Fibroblast of skin of right quadriceps (primary cell): ENCODE measurements at regions not wholly inside any gene's neighbourhood (a gene's known extent, or its start where the extent isn't known, plus 50 kb on each side); places are given as distances from the start of the nearest gene placed in this dataset.

Experiments used
- DNase-seq: peaks from one replicate; pipeline ENCODE4 v3.0.0-alpha.2; 2013

- DNase-seq = no peak
Measured at GRCh38 chr21:20611008-20611407, 387.2 kb upstream of the NCAM2 start.

- no peak for DNase-seq
Measured at GRCh38 chr21:20613654-20614053, 384.6 kb upstream of the NCAM2 start.

- DNase-seq = no peak
Measured at GRCh38 chr21:20617130-20617529, 381.1 kb upstream of the NCAM2 start.

GRCh38 chr21:20618878-20619277, 379.3 kb upstream of the NCAM2 start:
- no peak for DNase-seq

DNA sequence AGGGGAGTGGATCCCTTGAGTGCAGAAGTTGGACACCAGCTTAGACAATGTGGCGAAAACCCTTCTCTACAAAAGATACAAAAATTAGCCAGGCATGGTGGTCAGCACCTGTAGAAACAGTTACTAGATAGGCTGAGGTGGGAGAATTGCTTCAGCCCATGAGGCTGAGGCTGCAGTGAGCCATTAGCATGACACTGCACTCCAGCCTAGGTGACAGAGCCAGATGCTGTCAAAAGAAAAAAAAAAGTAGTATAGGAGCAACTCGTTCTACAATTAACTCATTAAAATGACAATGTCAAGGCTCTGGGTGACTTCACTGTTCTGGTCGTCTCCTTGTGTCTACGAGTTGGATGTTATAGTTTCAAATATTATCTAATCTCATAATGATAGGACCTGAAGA, 370.6 kb upstream of the NCAM2 start:
- DNase-seq = no peak

DNA sequence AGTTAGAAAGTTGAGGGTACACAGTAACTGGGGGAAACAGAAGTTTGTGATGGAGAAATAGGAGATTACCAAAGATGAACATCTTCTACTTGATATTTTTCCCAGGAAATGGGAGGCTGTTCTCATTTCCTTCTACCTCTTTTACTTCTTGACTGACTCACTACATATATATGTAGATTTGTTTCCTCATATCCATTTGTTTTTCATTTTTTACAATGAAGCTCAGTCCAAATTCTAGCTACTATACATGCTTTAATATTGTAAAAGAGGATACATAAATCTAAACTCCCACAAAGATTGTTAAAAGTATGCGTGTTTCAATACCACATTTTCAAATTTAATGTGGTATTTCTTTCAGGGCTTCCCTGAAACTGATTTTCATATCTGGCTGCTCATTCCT, 366.6 kb upstream of the NCAM2 start:
- peak; percentile 57 for DNase-seq

DNA sequence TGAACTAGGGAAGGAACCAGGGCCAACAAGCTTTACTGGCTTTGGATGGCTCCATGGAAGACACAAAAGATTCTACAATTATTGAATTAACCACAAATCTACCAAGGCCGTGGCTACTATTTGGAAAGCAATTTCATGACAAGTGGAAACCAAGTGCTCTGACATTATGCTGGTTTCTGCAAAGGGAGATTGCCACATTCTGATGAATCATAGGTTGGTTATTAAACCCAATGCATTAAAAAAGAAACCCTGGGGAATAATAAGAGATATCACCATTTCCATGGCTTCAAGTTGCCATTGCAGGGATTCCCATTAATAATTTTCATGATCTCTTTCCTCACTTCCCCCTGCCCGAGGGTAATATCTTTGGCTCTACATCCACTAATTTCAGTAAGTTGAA, 359.2 kb upstream of the NCAM2 start:
- peak; percentile 79 for DNase-seq

DNA sequence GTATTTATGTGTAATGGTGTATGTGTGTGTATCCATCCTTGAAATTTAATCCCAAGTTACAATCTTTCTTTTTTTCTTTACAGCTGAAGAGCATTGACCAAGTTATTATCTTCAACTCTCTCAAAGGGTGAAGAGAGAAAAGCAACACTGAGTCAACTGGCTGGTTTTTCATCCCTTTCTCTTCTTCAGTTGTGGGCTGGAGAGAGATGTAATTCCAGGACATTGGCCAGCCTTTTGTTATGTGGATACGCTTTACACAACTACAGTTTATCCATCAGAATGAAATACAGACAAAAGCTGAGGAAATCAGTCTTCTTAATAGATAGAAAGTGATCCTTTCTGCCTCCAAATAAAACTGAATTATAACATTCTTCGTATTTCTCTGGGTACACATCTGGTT, 357.0 kb upstream of the NCAM2 start:
- no peak for DNase-seq

DNA sequence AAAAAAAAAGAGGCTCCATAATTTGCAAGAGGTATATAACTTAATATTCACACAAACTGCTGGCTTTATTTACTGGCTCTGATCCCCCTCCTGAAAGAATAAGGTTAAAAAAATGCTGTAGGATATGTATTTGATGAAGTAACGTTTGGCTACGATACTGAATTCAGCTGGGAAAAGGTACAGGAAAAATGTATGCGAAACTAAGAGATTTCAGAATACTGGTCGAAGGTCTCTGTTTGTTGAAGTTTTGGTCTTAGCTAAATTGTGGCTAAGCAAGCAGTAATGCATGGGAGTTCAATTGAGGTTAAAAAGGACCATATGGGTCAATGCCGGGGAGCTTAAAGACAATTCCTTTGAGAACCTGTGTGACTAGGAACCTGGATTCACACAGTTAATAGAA, 355.5 kb upstream of the NCAM2 start:
- peak; percentile 18 for DNase-seq

DNA sequence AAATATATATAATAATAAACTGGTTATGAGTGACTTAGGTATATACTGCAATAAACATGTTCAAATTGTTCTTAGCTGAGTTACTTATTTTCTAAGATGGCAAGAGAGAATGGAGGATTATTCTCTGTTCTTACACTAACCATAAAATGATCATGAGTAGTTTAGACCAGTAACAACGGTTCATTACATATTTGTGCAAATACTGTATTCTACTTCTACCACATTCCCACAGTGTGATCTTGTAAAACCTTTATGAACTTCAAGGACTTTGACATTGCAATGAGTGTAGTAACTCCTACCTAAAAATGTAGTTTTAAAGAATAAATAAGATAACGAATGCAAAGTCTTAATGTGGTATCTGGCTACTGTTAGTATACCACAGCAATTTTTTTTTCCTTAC, 353.7 kb upstream of the NCAM2 start:
- no peak for DNase-seq

- no peak for DNase-seq
Measured at GRCh38 chr21:20645344-20645743, 352.9 kb upstream of the NCAM2 start.

DNA sequence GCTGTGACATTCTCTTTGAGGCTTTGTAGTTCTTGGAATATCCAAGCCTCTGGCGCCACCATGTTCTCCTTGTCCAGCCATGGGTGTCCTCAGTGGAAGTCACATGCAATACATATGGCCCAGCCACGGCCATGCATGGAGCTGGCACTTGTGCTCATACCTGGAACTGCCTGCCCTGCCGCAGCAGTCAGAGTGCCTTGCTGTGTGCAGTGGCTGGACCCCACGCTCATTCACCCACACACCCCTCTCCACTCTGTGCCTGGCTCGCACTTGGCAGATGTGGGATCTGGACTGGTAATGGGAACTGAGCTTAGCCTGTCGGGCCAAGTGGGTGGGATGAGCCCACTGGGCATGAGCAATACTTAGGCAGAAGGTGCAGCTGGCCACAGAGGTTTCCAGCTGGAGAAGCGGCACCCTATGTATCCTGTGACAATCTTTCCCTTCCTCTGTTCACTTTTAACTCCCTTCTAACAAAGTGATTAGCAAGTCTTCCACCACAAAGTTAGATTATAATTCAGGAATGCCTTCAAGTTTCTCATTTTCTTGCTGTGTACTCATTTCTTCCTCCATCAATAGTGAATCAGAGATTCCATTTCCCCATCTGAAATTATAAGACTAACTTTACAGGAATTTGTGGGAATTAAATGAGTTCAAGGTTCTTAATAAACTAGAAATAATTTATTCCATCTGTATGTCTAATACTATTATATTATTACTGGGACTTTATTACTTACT, 351.6 kb upstream of the NCAM2 start:
- DNase-seq = peak; percentile 68

GRCh38 chr21:20647607-20648006, 350.6 kb upstream of the NCAM2 start:
- DNase-seq = peak; percentile 75

DNA sequence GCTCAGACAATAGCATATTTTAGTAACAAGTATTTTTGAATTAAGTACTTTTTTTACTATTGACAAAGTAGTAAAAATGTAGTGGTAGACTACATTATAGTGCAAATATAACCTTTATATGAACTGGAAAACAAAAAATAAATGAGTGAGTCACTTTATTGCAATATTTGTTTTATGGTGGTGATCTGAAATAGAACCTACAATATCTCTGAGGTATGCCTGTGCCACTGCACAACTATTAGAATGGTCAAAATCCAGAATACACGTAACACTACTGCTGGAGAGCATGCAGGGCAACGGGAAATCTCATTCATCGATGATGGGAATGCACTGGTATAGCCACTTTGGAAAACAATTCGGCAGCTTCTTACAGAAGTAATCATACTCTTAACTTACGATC, 349.0 kb upstream of the NCAM2 start:
- DNase-seq = no peak

- no peak for DNase-seq
Measured at GRCh38 chr21:20652846-20653245, 345.4 kb upstream of the NCAM2 start.

DNA sequence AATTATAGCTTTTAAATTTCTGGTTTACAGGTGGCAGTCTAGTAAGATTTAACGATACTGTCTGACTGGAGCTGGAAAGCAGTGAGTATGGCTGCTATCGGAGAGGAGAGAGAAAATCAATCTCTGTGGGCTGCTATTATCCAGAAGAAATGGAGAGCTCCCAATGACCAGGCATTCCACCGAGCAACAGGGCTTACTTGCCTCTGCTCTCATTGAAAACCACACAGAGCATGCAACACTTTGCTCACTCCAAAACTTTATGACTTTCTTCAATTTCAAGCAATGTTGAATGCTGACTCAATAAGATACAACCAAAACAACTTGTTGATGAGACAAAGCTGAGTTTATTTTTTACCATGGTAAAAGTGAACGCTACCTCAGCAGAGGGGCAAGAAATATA, 337.0 kb upstream of the NCAM2 start:
- DNase-seq = no peak

DNA sequence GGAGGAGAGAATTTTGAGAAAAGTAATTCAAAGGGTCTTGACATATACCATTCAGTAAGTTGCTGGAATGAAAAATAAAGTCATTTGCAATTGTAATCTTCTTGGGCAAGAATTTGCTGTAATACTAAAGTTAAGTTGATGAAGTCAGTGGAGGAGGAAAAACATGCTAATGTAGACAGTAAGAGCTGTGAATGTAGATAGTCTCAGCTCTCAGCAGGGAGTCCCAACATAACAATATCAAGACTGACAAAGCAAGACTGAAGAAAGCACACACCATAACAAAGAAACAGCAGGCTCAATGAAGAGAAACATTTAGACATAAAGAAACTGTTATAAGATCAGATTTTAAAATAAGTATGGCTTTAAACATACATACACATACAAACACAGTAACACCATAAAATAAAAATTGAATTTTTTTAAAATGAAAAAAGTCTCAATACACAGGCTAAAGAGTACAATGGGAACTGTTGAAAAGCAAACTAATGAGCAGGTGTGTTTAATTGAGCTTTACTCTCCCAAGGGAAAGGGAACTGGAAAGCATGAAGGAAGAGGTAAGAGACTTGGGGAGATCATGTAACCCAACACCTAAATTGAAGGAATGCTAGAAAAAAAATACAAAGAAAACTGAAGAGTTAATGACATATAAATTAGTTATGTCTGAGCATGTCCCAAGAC, 336.3 kb upstream of the NCAM2 start:
- no peak for DNase-seq

DNA sequence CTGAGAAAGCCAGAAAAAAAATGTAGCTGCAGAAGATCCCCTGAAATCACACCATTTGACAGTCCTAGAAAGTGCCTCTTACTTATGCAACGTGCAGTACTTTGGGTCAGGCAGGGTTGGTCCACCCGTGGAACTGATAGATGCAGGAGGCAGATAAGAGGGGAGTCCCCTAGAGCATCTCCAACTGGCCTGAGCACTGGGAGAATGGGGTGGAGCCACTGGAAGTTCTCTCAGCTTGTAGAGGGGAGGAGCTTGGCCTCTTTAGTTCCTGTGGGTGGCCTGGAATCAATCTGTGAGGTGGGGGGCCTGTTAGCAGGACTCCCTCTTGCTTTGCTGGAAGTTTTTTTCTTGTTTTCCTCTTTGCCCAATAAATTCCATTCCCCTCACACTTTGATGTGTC, 335.7 kb upstream of the NCAM2 start:
- DNase-seq = peak; percentile 30

DNA sequence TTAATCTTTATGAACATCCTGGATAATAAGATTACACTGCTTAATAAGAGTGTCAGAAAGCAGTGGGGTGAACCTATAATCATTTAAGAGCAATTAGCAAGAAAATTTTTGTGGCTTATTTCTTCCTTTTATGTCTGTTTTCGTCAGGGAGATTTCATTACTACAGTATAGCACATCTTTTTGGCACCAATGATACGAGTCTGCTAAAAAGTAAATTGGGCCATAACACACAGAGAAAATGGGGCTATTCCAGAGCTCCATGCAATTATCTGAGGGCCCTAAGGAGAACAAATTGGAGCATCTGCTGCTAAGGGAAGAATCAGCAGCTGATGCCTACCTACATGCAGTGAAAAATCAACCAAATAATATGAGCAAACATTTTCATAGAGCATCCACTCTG, 330.3 kb upstream of the NCAM2 start:
- DNase-seq = no peak

- no peak for DNase-seq
Measured at GRCh38 chr21:20685475-20685874, 312.7 kb upstream of the NCAM2 start.

- DNase-seq = no peak
Measured at GRCh38 chr21:20698585-20698984, 299.6 kb upstream of the NCAM2 start.

DNA sequence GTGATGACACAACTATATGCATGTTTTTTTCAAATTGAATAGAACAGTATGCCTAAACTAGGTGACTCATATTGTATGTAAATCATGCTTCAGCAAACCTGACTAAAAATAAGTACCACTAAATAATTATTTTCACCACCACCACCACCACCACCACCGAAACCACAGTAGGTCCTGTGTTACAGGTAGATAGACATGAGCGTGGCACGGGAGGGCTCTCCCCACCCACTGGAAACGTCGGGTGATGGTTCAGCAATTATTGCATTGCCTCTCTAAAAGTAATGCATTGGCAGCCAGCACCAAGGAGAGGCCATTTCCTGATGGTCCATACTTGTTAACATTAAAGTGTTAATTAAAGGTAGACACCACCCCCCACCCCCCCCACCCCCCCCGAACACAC, 297.0 kb upstream of the NCAM2 start:
- no peak for DNase-seq

- DNase-seq = no peak
Measured at GRCh38 chr21:20703112-20703767, 295.0 kb upstream of the NCAM2 start.

DNA sequence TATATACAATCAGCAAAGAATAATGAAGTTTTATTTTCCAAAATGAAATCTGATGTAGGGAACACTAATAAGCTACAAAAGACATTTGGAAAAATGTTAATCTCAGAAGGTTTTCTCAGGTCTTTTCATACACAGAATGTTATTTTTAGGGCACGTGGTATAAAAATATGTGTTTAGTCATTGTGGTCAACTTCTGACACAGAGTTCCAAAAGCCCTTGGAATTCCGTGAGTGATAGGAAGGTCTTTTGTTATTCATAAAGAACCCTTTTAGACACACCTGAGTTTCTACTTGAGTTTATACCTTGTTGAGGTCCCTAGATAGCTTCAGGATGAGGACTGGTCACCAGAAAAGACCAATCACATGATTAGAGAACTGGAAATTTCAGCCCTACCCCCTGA, 277.6 kb upstream of the NCAM2 start:
- peak; percentile 75 for DNase-seq
